ENCODE measurements at regions not wholly inside any gene's neighbourhood (a gene's known extent, or its start where the extent isn't known, plus 50 kb on each side); places are given as distances from the start of the nearest gene placed in this dataset.

DNA sequence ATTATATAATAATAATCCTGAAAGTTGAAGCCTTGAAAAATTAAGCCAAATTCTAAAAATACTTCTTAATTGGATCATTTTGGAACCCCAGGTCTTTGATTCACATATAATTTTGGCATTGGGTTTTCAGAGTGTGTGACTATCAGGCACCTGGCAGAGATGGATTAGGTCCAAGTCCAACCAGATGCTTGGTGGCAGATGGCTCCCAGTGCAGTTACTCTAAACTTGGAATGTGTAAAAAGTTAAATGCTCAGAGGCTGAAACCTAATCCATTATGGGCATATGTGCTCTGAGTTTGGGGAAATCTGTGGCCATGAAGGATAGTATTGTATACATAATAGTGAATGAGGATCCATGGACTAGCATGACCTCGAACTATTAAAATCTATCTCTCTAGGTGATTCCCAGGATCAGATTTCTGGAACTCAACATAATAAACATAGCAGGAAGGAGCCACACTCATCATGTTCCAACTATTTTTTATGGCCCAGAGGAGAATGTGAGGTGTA, 333.0 kb downstream of the RPRM start:
- TF ChIP-seq CTCF (IDR thresholded peaks at IDR 0.05) (no peak), ZFX (IDR thresholded peaks at IDR 0.05; ENCODE audit: borderline replicate concordance) (no peak)

All from 22Rv1 (cell line).